Tongue (tissue), 1 donor: ENCODE measurements at regions not wholly inside any gene's neighbourhood (a gene's known extent, or its start where the extent isn't known, plus 50 kb on each side); places are given as distances from the start of the nearest gene placed in this dataset.

ENCODE experiments used
- DNase-seq: peaks from one replicate; pipeline ENCODE4 v3.0.0-alpha.2; 2015

GRCh38 chr4:121226362-121226761 lies 62.2 kb upstream of the TNIP3 start:
- DNase-seq, result no peak

- no peak for DNase-seq
Measured at GRCh38 chr4:121221608-121222007, 57.5 kb upstream of the TNIP3 start.

- DNase-seq, result no peak
Measured at GRCh38 chr4:121221201-121221600, 57.1 kb upstream of the TNIP3 start.

- no peak for DNase-seq
Measured at GRCh38 chr4:121220698-121221097, 56.6 kb upstream of the TNIP3 start.

- DNase-seq, result peak; percentile 82
Measured at GRCh38 chr4:121219227-121219626, 55.1 kb upstream of the TNIP3 start.

GRCh38 chr4:121217351-121217750 lies 53.2 kb upstream of the TNIP3 start:
- DNase-seq, result peak; percentile 28

- DNase-seq, result peak; percentile 52
Measured at GRCh38 chr4:121216461-121216860, 52.3 kb upstream of the TNIP3 start.

- DNase-seq, result no peak
Measured at GRCh38 chr4:121213940-121214339, 49.8 kb upstream of the TNIP3 start.
